H1 (cell line): ENCODE measurements at regions not wholly inside any gene's neighbourhood (a gene's known extent, or its start where the extent isn't known, plus 50 kb on each side); places are given as distances from the start of the nearest gene placed in this dataset.

Experiments used
- ASH2L ChIP-seq: fragments of 200-600, 300-600 bp; sonication (generic); IDR thresholded peaks from one replicate; pipeline ENCODE4 v1.7.1; 2017; ENCODE audit warnings: low read length
- CBX8 ChIP-seq: fragments of 300-800, 300-1000 bp; sonication (generic); IDR thresholded peaks from 2 replicates; pipeline ENCODE4 v1.7.1; 2016; ENCODE audit warnings: low read depth, low read length, borderline replicate concordance
- GTF2F1 ChIP-seq: IDR thresholded peaks from 2 replicates; pipeline ENCODE4 v1.6.1; 2012; ENCODE audit warnings: low read depth, low read length, improper control_type of control experiment, borderline replicate concordance
- HDAC2 ChIP-seq, 2 experiments: fragments of 300-600 bp in 1 of 2; sonication (generic) in 1 of 2; IDR thresholded peaks; 2 replicates each; pipeline ENCODE4 v1.6.1; 2011 to 2012; ENCODE audit warnings: low read depth in 2 of 2, low read length in 2 of 2, mild to moderate bottlenecking in 2 of 2, moderate library complexity in 2 of 2, borderline replicate concordance in 1 of 2, inconsistent platforms in 1 of 2
- JUN ChIP-seq: IDR thresholded peaks from 2 replicates; pipeline ENCODE4 v1.6.1; 2011; ENCODE audit warnings: low read depth, mild to moderate bottlenecking, improper control_type of control experiment, low read length
- POLR2AphosphoS5 ChIP-seq: IDR thresholded peaks from 2 replicates; pipeline ENCODE4 v1.6.1; 2011; ENCODE audit warnings: low read depth, low read length
- POU5F1 ChIP-seq: IDR thresholded peaks from 2 replicates; pipeline ENCODE4 v1.6.1; 2011; ENCODE audit warnings: low read depth, mild to moderate bottlenecking, low read length, moderate library complexity
- SP1 ChIP-seq: IDR thresholded peaks from 2 replicates; pipeline ENCODE4 v1.6.1; 2011; ENCODE audit warnings: low read depth, low read length
- SP2 ChIP-seq: IDR thresholded peaks from 2 replicates; pipeline ENCODE4 v1.6.1; 2012; ENCODE audit warnings: mild to moderate bottlenecking, low read length, inconsistent platforms
- TAF1 ChIP-seq: IDR thresholded peaks from 2 replicates; pipeline ENCODE4 v1.6.1; 2011; ENCODE audit warnings: mild to moderate bottlenecking, low read depth, low read length
- TF ChIP-seq, protein P1 (sequence below), 3 experiments: IDR thresholded peaks; 1 replicate in 2 of 3; 2 replicates in 1 of 3; pipeline versions ENCODE4 v1.5.1 to v1.6.1; 2011; ENCODE audit warnings: low read length in 3 of 3, mild to moderate bottlenecking in 3 of 3, inconsistent platforms in 2 of 3, low read depth in 1 of 3, moderate library complexity in 1 of 3; ENCODE audit not compliant: insufficient read depth in 1 of 3; ENCODE audit errors: control extremely low read depth in 1 of 3

DNA sequence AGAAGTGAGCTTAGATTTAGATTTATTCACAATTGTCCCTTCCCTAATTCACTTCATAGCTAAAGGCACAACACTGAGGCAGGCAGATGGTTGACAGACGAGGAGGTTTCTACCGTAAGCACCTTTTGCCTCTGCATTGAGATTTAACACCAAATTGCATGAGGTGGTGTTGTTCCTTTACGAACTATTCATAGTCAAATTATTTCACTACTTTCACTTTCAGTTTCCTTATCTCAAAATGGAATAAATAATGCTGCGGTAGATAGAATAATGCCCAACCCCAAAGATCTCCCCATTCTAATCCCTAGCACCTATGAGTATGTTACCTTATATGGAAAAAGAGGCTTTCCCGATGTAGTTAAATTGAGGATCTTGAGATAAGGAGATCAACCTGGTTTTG, 58.9 kb upstream of the LINC00305 start:
- TF ChIP-seq CBX8 (no peak), JUN (no peak), POU5F1 (no peak), SP2 (no peak), GTF2F1 (no peak), ASH2L (no peak), HDAC2 (IDR thresholded peaks at IDR 0.05; ENCODE audit: borderline replicate concordance in 1 of 2, low read depth in 2 of 2, low read length in 2 of 2) (no peak), TAF1 (no peak), SP1 (no peak), POLR2AphosphoS5 (no peak)
- TF ChIP-seq, protein P1, sequence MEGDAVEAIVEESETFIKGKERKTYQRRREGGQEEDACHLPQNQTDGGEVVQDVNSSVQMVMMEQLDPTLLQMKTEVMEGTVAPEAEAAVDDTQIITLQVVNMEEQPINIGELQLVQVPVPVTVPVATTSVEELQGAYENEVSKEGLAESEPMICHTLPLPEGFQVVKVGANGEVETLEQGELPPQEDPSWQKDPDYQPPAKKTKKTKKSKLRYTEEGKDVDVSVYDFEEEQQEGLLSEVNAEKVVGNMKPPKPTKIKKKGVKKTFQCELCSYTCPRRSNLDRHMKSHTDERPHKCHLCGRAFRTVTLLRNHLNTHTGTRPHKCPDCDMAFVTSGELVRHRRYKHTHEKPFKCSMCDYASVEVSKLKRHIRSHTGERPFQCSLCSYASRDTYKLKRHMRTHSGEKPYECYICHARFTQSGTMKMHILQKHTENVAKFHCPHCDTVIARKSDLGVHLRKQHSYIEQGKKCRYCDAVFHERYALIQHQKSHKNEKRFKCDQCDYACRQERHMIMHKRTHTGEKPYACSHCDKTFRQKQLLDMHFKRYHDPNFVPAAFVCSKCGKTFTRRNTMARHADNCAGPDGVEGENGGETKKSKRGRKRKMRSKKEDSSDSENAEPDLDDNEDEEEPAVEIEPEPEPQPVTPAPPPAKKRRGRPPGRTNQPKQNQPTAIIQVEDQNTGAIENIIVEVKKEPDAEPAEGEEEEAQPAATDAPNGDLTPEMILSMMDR (IDR thresholded peaks at IDR 0.05; ENCODE audit: control extremely low read depth in 1 of 3, insufficient read depth in 1 of 3, low read depth in 1 of 3, low read length in 3 of 3) = no peak
